ENCODE measurements at regions not wholly inside any gene's neighbourhood (a gene's known extent, or its start where the extent isn't known, plus 50 kb on each side); places are given as distances from the start of the nearest gene placed in this dataset.

- Histone ChIP-seq H4K5ac (ENCODE audit: insufficient read length, low read depth, low read length) (no peak overlapping the region), H3K56ac (ENCODE audit: insufficient read length, low read depth, low read length) (no peak overlapping the region), H3K79me2 (ENCODE audit: insufficient read depth, low read length) (no peaks in the 10 kb centered on the region), H2BK5ac (ENCODE audit: insufficient read length, low read length) (no peak overlapping the region), H3K79me1 (ENCODE audit: insufficient read depth, low read depth, low read length, poor library complexity, severe bottlenecking) (no peaks in the 10 kb centered on the region), H3T11ph (ENCODE audit: low read length) (no peak overlapping the region), H2BK20ac (ENCODE audit: low read depth, low read length, poor library complexity, severe bottlenecking) (no peak overlapping the region), H3K9ac (ENCODE audit: extremely low read depth, insufficient read length, low read length) (no peak overlapping the region), H2AFZ (ENCODE audit: low read length) (no peak overlapping the region), H4K20me1 (ENCODE audit: control insufficient read depth, insufficient read depth, insufficient read length) (no peaks in the 10 kb centered on the region), H2BK120ac (ENCODE audit: low read depth, low read length, poor library complexity, severe bottlenecking) (no peak overlapping the region), H3K9me3 (ENCODE audit: control insufficient read depth, low read depth, low read length) (no peaks in the 10 kb centered on the region), H3K23me2 (ENCODE audit: insufficient read length, low read depth, low read length, poor library complexity, severe bottlenecking) (no peaks in the 10 kb centered on the region), H3K27ac (ENCODE audit: insufficient read length, low read depth, low read length) (no peak overlapping the region), H2BK15ac (ENCODE audit: low read depth, low read length) (no peak overlapping the region), H4K91ac (ENCODE audit: insufficient read length, low read depth, low read length) (no peak overlapping the region), H3K18ac (ENCODE audit: insufficient read length, low read depth, low read length) (no peak overlapping the region), H3K4me1 (ENCODE audit: insufficient read depth, low read length) (peaks cover 4% of the 10 kb centered on the region), H3K14ac (ENCODE audit: insufficient read depth, low read length) (no peak overlapping the region), H2AK5ac (ENCODE audit: insufficient read length, low read length) (no peak overlapping the region), H2BK12ac (ENCODE audit: insufficient read length, low read depth, low read length) (no peak overlapping the region), H3K4me2 (ENCODE audit: insufficient read depth, insufficient read length, low read length) (no peak overlapping the region), H3K23ac (ENCODE audit: insufficient read length, low read depth, low read length) (no peak overlapping the region), H3K27me3 (ENCODE audit: insufficient read depth, low read length) (no peaks in the 10 kb centered on the region), H3K4ac (ENCODE audit: low read depth, low read length) (no peak overlapping the region), H4K8ac (replicated peaks; ENCODE audit: insufficient read length, low read depth, low read length) (no peak overlapping the region)
- WGBS (ENCODE audit: extremely low coverage, insufficient read length, low lambda C conversion rate): no CpG with 5 or more reads among the region's 5 CpGs
- no peaks in the 10 kb centered on the region for H3K9me3 Mint-ChIP-seq
- no peak for DNase-seq
- no peak overlapping the region for H3K4me3 Mint-ChIP-seq
- TF ChIP-seq CTCF (conservative IDR thresholded peaks at IDR 0.05): no peak
- no peaks in the 10 kb centered on the region for H3K36me3 Mint-ChIP-seq (ENCODE audit: insufficient read depth in 1 of 3, low read depth in 3 of 3)
- no peak overlapping the region for H3K27ac Mint-ChIP-seq
- peaks cover 13 to 22% of the 10 kb centered on the region in 2 experiments for H3K4me1 Mint-ChIP-seq
- no peaks in the 10 kb centered on the region for H3K27me3 Mint-ChIP-seq (ENCODE audit: low read depth)
Measured at GRCh38 chr4:173940146-173940545, 343.3 kb downstream of the FBXO8 start.
